Muscle of leg (tissue), 3 donors: ENCODE measurements at regions not wholly inside any gene's neighbourhood (a gene's known extent, or its start where the extent isn't known, plus 50 kb on each side); places are given as distances from the start of the nearest gene placed in this dataset.

Experiments used
- DNase-seq: peaks from one replicate; pipeline ENCODE4 v3.0.0; 2013
- H3K27ac ChIP-seq: one replicate; pipeline ENCODE4 v1.5.1; 2013; ENCODE audit warnings: mild to moderate bottlenecking, low read length, control low read depth
- H3K27me3 ChIP-seq: one replicate; pipeline ENCODE4 v1.6.1; 2013; ENCODE audit warnings: low read length; ENCODE audit not compliant: control insufficient read depth, insufficient read depth
- H3K36me3 ChIP-seq: one replicate; pipeline ENCODE4 v1.6.1; 2013; ENCODE audit warnings: low read length; ENCODE audit not compliant: control insufficient read depth, insufficient read depth
- H3K4me1 ChIP-seq: one replicate; pipeline ENCODE4 v1.6.1; 2013; ENCODE audit warnings: low read length; ENCODE audit not compliant: control insufficient read depth, insufficient read depth
- H3K4me3 ChIP-seq: one replicate; pipeline ENCODE4 v1.5.1; 2013; ENCODE audit warnings: low read length, control low read depth
- H3K9me3 ChIP-seq: replicated peaks from 2 replicates; pipeline ENCODE4 v1.6.1; 2013; ENCODE audit warnings: low read depth, low read length; ENCODE audit not compliant: control insufficient read depth
- WGBS: methylation state at CpG from one replicate; pipeline ENCODE4 v1.1.5; 2013; ENCODE audit warnings: missing lambda C conversion rate; ENCODE audit not compliant: insufficient coverage; 5-methylcytosine and 5-hydroxymethylcytosine counted together

DNA sequence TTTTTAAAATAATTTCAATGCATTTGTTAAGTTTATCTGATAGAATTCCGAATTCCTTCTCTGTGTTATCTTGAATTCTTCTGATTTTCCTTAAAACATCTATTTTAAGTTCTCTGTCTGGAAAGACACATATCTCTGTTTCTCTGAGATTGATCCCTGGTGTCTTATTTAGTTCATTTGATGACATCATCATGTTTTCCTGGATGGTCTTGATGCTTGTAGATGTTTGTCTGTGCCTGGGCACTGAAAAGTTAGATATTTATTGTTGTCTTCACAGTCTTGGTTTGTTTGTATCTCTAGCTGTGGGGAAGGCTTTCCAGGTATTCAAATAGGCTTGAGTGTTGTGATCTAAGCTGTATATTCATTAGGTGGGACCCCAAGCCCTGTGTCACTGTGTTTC, 1028.8 kb downstream of the GLUD2 start:
- no peak for DNase-seq
- no peak overlapping the region for H3K4me3 ChIP-seq
- no peaks in the 10 kb centered on the region for H3K4me1 ChIP-seq
- no peak overlapping the region for H3K27ac ChIP-seq
- no peaks in the 10 kb centered on the region for H3K27me3 ChIP-seq
- WGBS: no CpG with 5 or more reads among the region's 1 CpG
- no peaks in the 10 kb centered on the region for H3K36me3 ChIP-seq
- H3K9me3 ChIP-seq: no peaks in the 10 kb centered on the region

DNA sequence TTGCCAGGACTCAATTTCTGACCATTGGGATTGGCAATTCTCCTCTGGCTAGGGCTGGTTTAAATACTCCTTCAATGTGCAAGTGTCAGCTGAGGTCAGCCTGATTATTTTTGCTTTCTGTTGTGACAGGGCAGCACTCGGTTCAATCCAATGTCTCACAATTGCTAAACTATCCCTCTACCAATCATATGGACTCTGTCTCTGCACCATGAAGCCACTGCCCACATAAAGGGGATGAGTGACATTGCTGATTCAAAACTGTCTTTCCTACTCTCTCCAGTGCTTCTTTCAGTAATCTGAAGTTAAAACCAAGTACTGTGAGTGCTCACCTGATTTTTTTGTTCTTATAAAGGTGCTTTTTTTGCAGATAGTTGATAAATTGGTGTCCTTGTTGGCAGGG, 1030.7 kb downstream of the GLUD2 start:
- Histone ChIP-seq H3K4me1 (no peaks in the 10 kb centered on the region), H3K36me3 (no peaks in the 10 kb centered on the region), H3K4me3 (no peak overlapping the region), H3K27ac (no peak overlapping the region), H3K27me3 (no peaks in the 10 kb centered on the region), H3K9me3 (no peaks in the 10 kb centered on the region)
- DNase-seq: no peak
- WGBS: no CpG with 5 or more reads among the region's 1 CpG

DNA sequence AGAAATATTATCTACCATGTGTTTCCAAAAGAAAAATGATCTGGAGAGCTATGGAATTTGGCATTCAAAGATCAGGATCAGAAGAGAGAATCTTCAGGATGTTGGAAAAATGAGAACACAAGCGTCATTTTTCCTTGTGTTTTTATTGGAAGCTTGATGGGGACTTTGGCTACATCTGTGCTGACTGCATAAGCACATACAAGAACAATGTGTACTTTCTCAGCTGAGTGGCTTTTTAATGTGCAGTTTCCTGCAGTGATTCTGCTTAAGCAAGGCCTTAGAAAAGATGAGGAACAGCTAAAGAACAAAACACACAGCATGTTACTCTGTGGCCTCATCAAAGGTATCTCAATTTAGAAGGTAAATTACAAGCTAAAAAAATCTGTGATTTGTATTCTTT, 1039.9 kb downstream of the GLUD2 start:
- no peaks in the 10 kb centered on the region for H3K27me3 ChIP-seq
- no peak overlapping the region for H3K27ac ChIP-seq
- H3K4me1 ChIP-seq: no peaks in the 10 kb centered on the region
- no CpG with 5 or more reads among the region's 1 CpG for WGBS
- no peaks in the 10 kb centered on the region for H3K36me3 ChIP-seq
- H3K9me3 ChIP-seq: no peaks in the 10 kb centered on the region
- H3K4me3 ChIP-seq: no peak overlapping the region
- peak; percentile 83 for DNase-seq

DNA sequence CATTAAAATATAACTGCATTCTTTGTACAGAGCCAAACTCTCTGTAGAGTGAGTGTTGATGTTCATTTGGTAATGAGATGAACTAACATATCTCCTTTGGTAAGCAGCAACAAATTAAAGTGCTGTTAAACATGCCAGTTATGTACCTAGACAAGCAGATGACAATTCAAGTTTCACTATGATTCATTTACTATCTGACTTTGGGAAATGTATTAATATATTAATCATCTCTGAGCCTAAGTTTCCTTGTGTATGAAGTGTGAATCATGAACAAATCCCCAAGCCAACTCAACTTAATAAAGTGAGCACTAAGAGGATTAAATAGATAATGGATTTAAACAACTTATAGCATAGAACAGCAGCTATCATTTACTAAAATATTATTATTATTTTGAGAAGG, 1044.2 kb downstream of the GLUD2 start:
- H3K36me3 ChIP-seq: no peaks in the 10 kb centered on the region
- no peak overlapping the region for H3K4me3 ChIP-seq
- no peak for DNase-seq
- no peaks in the 10 kb centered on the region for H3K4me1 ChIP-seq
- no peaks in the 10 kb centered on the region for H3K27me3 ChIP-seq
- no peak overlapping the region for H3K27ac ChIP-seq
- peaks cover 5% of the 10 kb centered on the region for H3K9me3 ChIP-seq

DNA sequence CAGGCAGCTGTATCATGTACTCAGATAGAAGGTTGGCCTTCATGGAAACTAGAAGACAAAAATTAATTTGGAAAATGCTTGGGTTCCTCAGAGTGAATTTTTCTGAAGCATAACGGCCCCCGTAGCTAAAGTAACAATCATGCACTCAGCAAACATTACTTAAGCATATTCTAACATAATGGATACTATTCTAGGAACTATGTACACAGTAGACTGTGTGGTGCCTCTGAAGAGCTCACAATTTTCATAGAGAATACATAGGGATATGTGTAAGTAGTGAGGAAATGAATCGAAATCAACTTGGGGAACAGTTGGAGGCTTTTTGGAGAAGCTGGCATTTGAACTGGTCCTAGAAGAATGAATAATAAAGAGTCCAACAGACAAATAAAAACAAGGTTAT, 1045.0 kb downstream of the GLUD2 start:
- no peak for DNase-seq
- Histone ChIP-seq H3K4me1 (no peaks in the 10 kb centered on the region), H3K9me3 (peaks cover 5% of the 10 kb centered on the region), H3K27me3 (no peaks in the 10 kb centered on the region), H3K36me3 (no peaks in the 10 kb centered on the region), H3K27ac (no peak overlapping the region), H3K4me3 (no peak overlapping the region)
- no CpG with 5 or more reads among the region's 3 CpGs for WGBS

DNA sequence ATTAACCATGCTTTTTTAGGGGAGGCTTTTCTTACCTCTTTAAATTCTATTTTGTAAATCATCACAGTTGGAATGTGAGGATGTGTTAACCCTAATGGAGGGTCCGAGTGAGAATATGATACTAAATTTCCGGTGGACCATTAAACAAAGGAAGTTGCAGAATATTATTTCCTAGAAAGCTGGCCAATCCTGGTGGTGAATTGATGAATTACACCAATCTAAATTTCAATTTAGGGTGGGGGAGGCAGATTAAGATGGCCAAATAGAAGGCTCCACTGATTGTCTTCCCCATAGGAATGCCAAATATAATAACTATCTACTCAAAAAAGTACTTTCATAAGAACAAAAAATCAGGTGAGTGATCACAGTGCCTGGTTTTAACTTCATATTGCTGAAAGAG, 1045.6 kb downstream of the GLUD2 start:
- H3K4me1 ChIP-seq: no peaks in the 10 kb centered on the region
- peaks cover 9% of the 10 kb centered on the region for H3K9me3 ChIP-seq
- no peaks in the 10 kb centered on the region for H3K36me3 ChIP-seq
- no peak for DNase-seq
- no peak overlapping the region for H3K4me3 ChIP-seq
- no peak overlapping the region for H3K27ac ChIP-seq
- no peaks in the 10 kb centered on the region for H3K27me3 ChIP-seq
- no CpG with 5 or more reads among the region's 2 CpGs for WGBS

DNA sequence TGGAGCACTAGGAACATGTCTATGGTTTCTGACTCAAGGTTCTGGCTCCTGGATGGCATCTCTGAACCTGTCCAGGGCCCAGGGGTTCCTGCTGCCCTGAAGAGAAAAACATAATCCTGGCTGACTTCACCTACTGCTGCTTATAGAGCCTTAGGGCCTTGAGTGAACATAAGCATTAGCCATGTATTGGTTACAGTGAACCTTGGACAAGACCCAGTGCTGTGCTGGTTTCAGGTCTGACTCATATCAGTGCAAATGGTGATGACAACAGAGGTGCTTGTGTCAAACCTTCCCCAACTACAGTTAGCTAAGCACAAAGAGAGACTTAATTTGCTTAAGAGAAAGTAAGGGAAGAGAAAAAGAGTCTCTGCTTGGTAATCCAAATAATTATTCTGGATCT, 1047.2 kb downstream of the GLUD2 start:
- Histone ChIP-seq H3K9me3 (peaks cover 10% of the 10 kb centered on the region), H3K27ac (no peak overlapping the region), H3K4me3 (no peak overlapping the region), H3K4me1 (no peaks in the 10 kb centered on the region), H3K36me3 (no peaks in the 10 kb centered on the region), H3K27me3 (no peaks in the 10 kb centered on the region)
- DNase-seq: no peak

DNA sequence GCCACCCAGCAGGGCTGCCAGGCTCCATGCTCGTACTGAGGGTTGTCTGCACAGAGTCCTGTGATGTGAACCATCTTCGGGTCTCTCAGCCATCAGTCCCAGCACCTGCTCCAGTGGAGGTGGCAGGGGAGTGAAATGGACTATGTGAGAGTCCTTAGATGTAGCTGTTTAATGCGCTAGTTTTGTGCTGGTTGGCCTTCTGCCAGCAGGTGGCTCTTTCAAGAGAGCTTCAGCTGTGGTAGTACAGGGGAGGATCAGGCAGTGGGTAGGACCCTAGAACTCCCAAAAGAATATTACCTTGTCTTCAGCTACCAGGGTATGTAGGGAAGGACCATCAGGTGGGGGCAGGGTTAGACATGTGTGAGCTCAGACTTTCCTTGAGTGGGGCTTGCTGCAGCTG, 1066.0 kb downstream of the GLUD2 start:
- no peaks in the 10 kb centered on the region for H3K4me1 ChIP-seq
- H3K9me3 ChIP-seq: no peaks in the 10 kb centered on the region
- 76% methylated on average over 3 of the region's 3 CpGs for WGBS
- no peak for DNase-seq
- no peaks in the 10 kb centered on the region for H3K27me3 ChIP-seq
- no peaks in the 10 kb centered on the region for H3K36me3 ChIP-seq
- H3K27ac ChIP-seq: no peak overlapping the region
- H3K4me3 ChIP-seq: no peak overlapping the region

DNA sequence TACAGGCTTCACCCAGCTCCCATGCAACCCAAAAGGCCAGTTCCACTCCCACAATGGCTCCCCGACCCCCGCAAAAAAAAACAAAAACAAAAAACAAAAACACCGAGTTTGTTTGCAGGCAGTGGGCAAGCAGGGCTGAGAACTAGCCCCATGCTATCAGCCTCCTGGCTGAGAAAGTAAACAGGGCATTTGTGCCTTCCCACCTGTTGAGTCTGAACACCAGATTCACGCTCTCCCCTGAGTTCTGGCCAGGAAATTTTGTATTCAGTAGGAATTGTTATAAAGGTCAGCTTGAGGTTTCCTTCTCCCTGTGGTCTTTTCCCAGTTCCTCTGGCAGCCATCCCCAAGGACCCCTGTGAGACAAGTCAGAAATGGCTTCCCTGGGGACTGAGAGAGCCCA, 1066.5 kb downstream of the GLUD2 start:
- Histone ChIP-seq H3K27me3 (no peaks in the 10 kb centered on the region), H3K4me3 (no peak overlapping the region), H3K4me1 (no peaks in the 10 kb centered on the region), H3K9me3 (no peaks in the 10 kb centered on the region), H3K36me3 (no peaks in the 10 kb centered on the region), H3K27ac (no peak overlapping the region)
- no peak for DNase-seq
- WGBS: no CpG with 5 or more reads among the region's 4 CpGs

DNA sequence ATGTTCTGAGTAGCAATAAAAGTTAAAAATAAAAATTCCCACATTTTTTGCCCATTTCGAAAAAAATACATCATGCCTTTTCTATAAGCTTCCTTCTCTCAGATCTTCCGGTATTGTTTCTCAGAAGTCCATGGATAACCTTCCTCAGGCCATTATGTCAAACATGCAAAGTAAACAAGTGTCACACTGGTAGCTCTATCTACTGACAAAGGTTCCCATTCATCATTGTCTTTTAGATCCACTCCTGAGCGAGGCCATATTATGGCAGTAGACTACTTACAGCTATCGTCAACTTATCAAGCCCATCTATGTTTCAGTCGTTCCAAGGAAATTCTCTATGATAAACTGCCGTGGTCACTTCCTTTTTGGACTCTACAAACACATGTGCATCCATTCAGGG, 1068.2 kb downstream of the GLUD2 start:
- H3K27ac ChIP-seq: no peak overlapping the region
- no peaks in the 10 kb centered on the region for H3K27me3 ChIP-seq
- no peaks in the 10 kb centered on the region for H3K4me1 ChIP-seq
- no peak for DNase-seq
- H3K9me3 ChIP-seq: no peaks in the 10 kb centered on the region
- WGBS: 61% methylated on average over 5 of the region's 6 CpGs
- H3K36me3 ChIP-seq: no peaks in the 10 kb centered on the region
- H3K4me3 ChIP-seq: no peak overlapping the region

DNA sequence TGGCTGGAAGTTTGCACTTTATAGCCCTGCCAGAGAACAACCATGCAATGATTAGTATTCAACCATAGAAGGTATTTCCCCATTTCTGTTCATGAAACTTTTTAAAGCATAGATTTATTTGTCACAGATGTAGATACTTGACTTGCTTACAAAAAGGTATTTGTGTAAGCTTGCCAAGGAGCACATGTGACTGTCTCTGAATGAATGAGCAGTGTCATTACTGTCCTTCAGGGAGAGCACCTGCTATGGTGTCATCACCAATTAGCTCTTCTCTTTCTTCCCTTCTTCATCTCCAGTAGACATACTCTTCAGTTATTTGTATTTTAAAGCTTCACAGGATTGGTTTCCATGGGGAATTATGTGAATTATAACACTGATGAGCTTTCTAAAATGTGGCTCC, 1064.7 kb upstream of the GRIA3 start:
- Histone ChIP-seq H3K4me3 (no peak overlapping the region), H3K36me3 (no peaks in the 10 kb centered on the region), H3K9me3 (no peaks in the 10 kb centered on the region), H3K27ac (no peak overlapping the region), H3K4me1 (no peaks in the 10 kb centered on the region), H3K27me3 (no peaks in the 10 kb centered on the region)
- no peak for DNase-seq
